CD14-positive monocyte (primary cell): ENCODE measurements at regions not wholly inside any gene's neighbourhood (a gene's known extent, or its start where the extent isn't known, plus 50 kb on each side); places are given as distances from the start of the nearest gene placed in this dataset.

Experiments used
- DNase-seq, 3 donors: peaks; one replicate each; pipeline ENCODE4 v3.0.0-alpha.2; 2011 to 2022
- H2AFZ ChIP-seq: 2 replicates; pipeline ENCODE4 v1.6.0; 2012; ENCODE audit warnings: mild to moderate bottlenecking, low read depth, low read length, inconsistent platforms; ENCODE audit not compliant: insufficient read depth, poor library complexity, severe bottlenecking
- H3K27ac ChIP-seq, 2 donors: 1 replicate in 1 of 2; 2 replicates in 1 of 2; pipeline ENCODE4 v1.5.1; 2012 to 2013; ENCODE audit warnings: low read length in 2 of 2, control low read depth in 1 of 2, inconsistent platforms in 1 of 2, low read depth in 1 of 2, mild to moderate bottlenecking in 1 of 2
- H3K27me3 ChIP-seq, 2 donors: one replicate each; pipeline versions ENCODE4 v1.6.0 to v1.6.1; 2011 to 2013; ENCODE audit warnings: low read length in 2 of 2; ENCODE audit not compliant: control insufficient read depth in 2 of 2, insufficient read depth in 2 of 2
- H3K36me3 ChIP-seq, 2 donors: replicated peaks in 1 of 2; 1 replicate in 1 of 2; 2 replicates in 1 of 2; pipeline versions ENCODE4 v1.5.1 to v1.6.1; 2012 to 2013; ENCODE audit warnings: low read length in 2 of 2, control low read depth in 1 of 2, inconsistent platforms in 1 of 2, mild to moderate bottlenecking in 1 of 2; ENCODE audit not compliant: insufficient read depth in 2 of 2, control insufficient read depth in 1 of 2
- H3K4me1 ChIP-seq, 2 donors: 1 replicate in 1 of 2; 2 replicates in 1 of 2; pipeline versions ENCODE4 v1.5.1 to v1.6.1; 2012 to 2013; ENCODE audit warnings: low read length in 2 of 2, control low read depth in 1 of 2, inconsistent platforms in 1 of 2, mild to moderate bottlenecking in 1 of 2, moderate library complexity in 1 of 2; ENCODE audit not compliant: insufficient read depth in 2 of 2, control insufficient read depth in 1 of 2
- H3K4me2 ChIP-seq: replicated peaks from 2 replicates; pipeline ENCODE3; 2012; ENCODE audit warnings: low read length, moderate library complexity, mild to moderate bottlenecking; ENCODE audit not compliant: poor library complexity, severe bottlenecking; ENCODE audit errors: extremely low read depth
- H3K4me3 ChIP-seq, 3 experiments: fragments of 200-600 bp in 1 of 3; sonication (generic) in 1 of 3; replicated peaks in 1 of 3; 1 replicate in 2 of 3; 2 replicates in 1 of 3; pipeline ENCODE4 v1.5.1; 2011 to 2013; ENCODE audit warnings: low read length in 3 of 3, mild to moderate bottlenecking in 3 of 3, control low read depth in 2 of 3, low read depth in 2 of 3, inconsistent platforms in 1 of 3, moderate library complexity in 1 of 3
- H3K79me2 ChIP-seq: 2 replicates; pipeline ENCODE4 v1.6.0; 2012; ENCODE audit warnings: mild to moderate bottlenecking, control low read depth, inconsistent platforms, low read length, moderate library complexity; ENCODE audit not compliant: insufficient read depth
- H3K9ac ChIP-seq: 2 replicates; pipeline ENCODE4 v1.6.0; 2017; ENCODE audit warnings: low read length, mild to moderate bottlenecking; ENCODE audit not compliant: insufficient read depth, poor library complexity, severe bottlenecking
- H3K9me3 ChIP-seq, 2 donors: replicated peaks in 1 of 2; 1 replicate in 1 of 2; 2 replicates in 1 of 2; pipeline versions ENCODE4 v1.5.1 to v1.6.1; 2012 to 2013; ENCODE audit warnings: low read length in 2 of 2, control low read depth in 1 of 2; ENCODE audit not compliant: control insufficient read depth in 1 of 2, insufficient read depth in 1 of 2
- H4K20me1 ChIP-seq: 2 replicates; pipeline ENCODE4 v1.6.0; 2012; ENCODE audit warnings: mild to moderate bottlenecking, low read length, control low read depth, moderate library complexity; ENCODE audit not compliant: insufficient read depth
- H3K27ac Mint-ChIP-seq, 7 donors: one replicate each; pipeline ENCODE4 v1.8.0; 2020; ENCODE audit warnings: mild to moderate bottlenecking in 7 of 7, mixed read lengths in 7 of 7, moderate library complexity in 6 of 7, inconsistent platforms in 2 of 7
- H3K27me3 Mint-ChIP-seq, 3 donors: one replicate each; pipeline ENCODE4 v1.8.0; 2021 to 2022; ENCODE audit warnings: low read depth in 3 of 3, mild to moderate bottlenecking in 3 of 3, mixed read lengths in 3 of 3, moderate library complexity in 3 of 3, inconsistent platforms in 1 of 3
- H3K36me3 Mint-ChIP-seq, 2 donors: one replicate each; pipeline ENCODE4 v1.8.0; 2020; ENCODE audit warnings: mixed read lengths in 2 of 2, inconsistent platforms in 1 of 2, mild to moderate bottlenecking in 1 of 2
- H3K4me1 Mint-ChIP-seq: one replicate; pipeline ENCODE4 v1.8.0; 2020; ENCODE audit warnings: mild to moderate bottlenecking, mixed read lengths
- H3K4me3 Mint-ChIP-seq, 2 donors: one replicate each; pipeline ENCODE4 v1.8.0; 2020; ENCODE audit warnings: mild to moderate bottlenecking in 2 of 2, mixed read lengths in 2 of 2, moderate library complexity in 1 of 2
- H3K9me3 Mint-ChIP-seq, 7 donors: one replicate each; pipeline ENCODE4 v1.8.0; 2020 to 2022; ENCODE audit warnings: mixed read lengths in 7 of 7, mild to moderate bottlenecking in 6 of 7, moderate library complexity in 6 of 7, inconsistent platforms in 2 of 7
- WGBS: methylation state at CpG from one replicate; pipeline ENCODE4 v1.1.5; 2013; ENCODE audit warnings: missing lambda C conversion rate; ENCODE audit not compliant: insufficient coverage; 5-methylcytosine and 5-hydroxymethylcytosine counted together
- intact Hi-C, 2 donors: fragments of 100-400 bp; cut with micrococcal nuclease; formaldehyde crosslinking; loops; one replicate each; pipeline versions ENCODE4 v1.15.0 to v1.15.1; 2023
- TF ChIP-seq, protein P1 (sequence below): fragments of 200-600 bp; IDR thresholded peaks from one replicate; pipeline ENCODE4 v1.8.0; 2022; ENCODE audit warnings: antibody characterized with exemption, mild to moderate bottlenecking

- WGBS: no CpG with 5 or more reads among the region's 4 CpGs
- Histone ChIP-seq H3K79me2 (no peaks in the 10 kb centered on the region), H3K27me3 (no peaks in the 10 kb centered on the region), H3K36me3 (no peaks in the 10 kb centered on the region), H2AFZ (no peak overlapping the region), H3K4me2 (no peak overlapping the region), H4K20me1 (no peaks in the 10 kb centered on the region), H3K9ac (no peak overlapping the region), H3K27ac (no peak overlapping the region), H3K4me1 (no peaks in the 10 kb centered on the region), H3K4me3 (no peak overlapping the region), H3K9me3 (peaks cover 0 to 8% of the 10 kb centered on the region in 2 donors)
- H3K4me1 Mint-ChIP-seq: no peaks in the 10 kb centered on the region
- intact Hi-C loops: no loop called here
- H3K9me3 Mint-ChIP-seq: peaks cover 0 to 12% (median 5%) of the 10 kb centered on the region in 7 donors
- peaks cover 0 to 1% (median 0%) of the 10 kb centered on the region in 3 donors for H3K27me3 Mint-ChIP-seq
- no peak overlapping the region for H3K4me3 Mint-ChIP-seq
- TF ChIP-seq, protein P1, sequence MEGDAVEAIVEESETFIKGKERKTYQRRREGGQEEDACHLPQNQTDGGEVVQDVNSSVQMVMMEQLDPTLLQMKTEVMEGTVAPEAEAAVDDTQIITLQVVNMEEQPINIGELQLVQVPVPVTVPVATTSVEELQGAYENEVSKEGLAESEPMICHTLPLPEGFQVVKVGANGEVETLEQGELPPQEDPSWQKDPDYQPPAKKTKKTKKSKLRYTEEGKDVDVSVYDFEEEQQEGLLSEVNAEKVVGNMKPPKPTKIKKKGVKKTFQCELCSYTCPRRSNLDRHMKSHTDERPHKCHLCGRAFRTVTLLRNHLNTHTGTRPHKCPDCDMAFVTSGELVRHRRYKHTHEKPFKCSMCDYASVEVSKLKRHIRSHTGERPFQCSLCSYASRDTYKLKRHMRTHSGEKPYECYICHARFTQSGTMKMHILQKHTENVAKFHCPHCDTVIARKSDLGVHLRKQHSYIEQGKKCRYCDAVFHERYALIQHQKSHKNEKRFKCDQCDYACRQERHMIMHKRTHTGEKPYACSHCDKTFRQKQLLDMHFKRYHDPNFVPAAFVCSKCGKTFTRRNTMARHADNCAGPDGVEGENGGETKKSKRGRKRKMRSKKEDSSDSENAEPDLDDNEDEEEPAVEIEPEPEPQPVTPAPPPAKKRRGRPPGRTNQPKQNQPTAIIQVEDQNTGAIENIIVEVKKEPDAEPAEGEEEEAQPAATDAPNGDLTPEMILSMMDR: no peak
- no peak for DNase-seq
- no peak overlapping the region for H3K27ac Mint-ChIP-seq
- no peaks in the 10 kb centered on the region for H3K36me3 Mint-ChIP-seq
These were observed 298.0 kb upstream of the PIK3R1 start for GRCh38 chr5:67917561-67917960.

DNA sequence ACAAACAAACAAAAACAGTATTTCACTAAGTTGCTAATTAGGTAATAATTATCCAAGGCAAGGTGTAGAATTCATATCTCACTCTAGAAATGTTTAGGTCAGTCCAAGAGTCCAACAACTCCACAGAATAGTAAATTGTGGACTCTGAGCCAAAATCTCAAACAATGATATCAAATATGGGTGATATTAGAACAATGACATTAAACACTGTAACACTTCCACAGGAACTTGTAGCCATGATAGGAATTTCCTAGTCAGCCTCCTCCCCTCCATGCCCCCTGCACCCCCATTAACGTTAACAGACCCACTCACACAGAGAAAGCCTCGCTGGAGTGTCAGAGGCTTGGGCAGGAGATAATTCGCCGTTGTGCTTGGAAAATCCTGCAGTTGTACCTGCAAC lies 305.0 kb upstream of the PIK3R1 start:
- Mint-ChIP-seq H3K36me3 (no peaks in the 10 kb centered on the region), H3K27ac (no peak overlapping the region), H3K4me1 (no peaks in the 10 kb centered on the region), H3K4me3 (no peak overlapping the region), H3K27me3 (peaks cover 0 to 1% (median 0%) of the 10 kb centered on the region in 3 donors), H3K9me3 (peaks cover 0 to 2% (median 0%) of the 10 kb centered on the region in 7 donors)
- TF ChIP-seq, protein P1: no peak
- no peak overlapping the region for H3K4me2 ChIP-seq
- no CpG with 5 or more reads among the region's 4 CpGs for whole genome bisulfite sequencing
- H3K79me2 ChIP-seq: no peaks in the 10 kb centered on the region
- intact Hi-C loops: no loop called here
- no peak overlapping the region for H2AFZ ChIP-seq
- no peaks in the 10 kb centered on the region for H4K20me1 ChIP-seq
- H3K9me3 ChIP-seq: no peaks in the 10 kb centered on the region
- H3K36me3 ChIP-seq: no peaks in the 10 kb centered on the region
- DNase-seq: no peak
- H3K27ac ChIP-seq: no peak overlapping the region
- no peak overlapping the region for H3K9ac ChIP-seq
- no peak overlapping the region for H3K4me3 ChIP-seq
- no peaks in the 10 kb centered on the region for H3K27me3 ChIP-seq
- H3K4me1 ChIP-seq: no peaks in the 10 kb centered on the region
